ENCODE measurements at regions not wholly inside any gene's neighbourhood (a gene's known extent, or its start where the extent isn't known, plus 50 kb on each side); places are given as distances from the start of the nearest gene placed in this dataset.
"Not testable (repeated sequence)": the region's sequence is repeated elsewhere in the genome, so short reads cannot be mapped to it uniquely, and the experiment has no call there.

DNA sequence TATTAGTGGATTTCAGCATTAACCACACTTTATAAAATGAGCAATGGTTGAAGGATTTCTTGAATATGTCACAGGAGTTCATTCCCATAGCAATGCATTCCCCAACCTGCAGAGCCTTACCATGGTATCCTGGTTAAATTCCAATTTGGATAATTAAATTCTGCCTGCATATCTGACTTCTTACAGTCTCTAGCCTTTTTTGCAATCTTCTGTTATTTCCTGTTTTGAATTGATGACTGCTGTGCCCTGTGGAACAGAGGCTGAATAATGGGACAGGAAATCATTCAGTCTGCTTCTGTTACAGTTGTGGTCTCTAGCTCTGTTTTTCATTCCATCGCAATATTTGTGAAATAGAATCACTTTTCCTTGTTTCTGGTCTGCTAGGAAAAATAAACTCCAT is 1823.9 kb downstream of the PLA2G4A start (continued):
- TF ChIP-seq, protein P1, sequence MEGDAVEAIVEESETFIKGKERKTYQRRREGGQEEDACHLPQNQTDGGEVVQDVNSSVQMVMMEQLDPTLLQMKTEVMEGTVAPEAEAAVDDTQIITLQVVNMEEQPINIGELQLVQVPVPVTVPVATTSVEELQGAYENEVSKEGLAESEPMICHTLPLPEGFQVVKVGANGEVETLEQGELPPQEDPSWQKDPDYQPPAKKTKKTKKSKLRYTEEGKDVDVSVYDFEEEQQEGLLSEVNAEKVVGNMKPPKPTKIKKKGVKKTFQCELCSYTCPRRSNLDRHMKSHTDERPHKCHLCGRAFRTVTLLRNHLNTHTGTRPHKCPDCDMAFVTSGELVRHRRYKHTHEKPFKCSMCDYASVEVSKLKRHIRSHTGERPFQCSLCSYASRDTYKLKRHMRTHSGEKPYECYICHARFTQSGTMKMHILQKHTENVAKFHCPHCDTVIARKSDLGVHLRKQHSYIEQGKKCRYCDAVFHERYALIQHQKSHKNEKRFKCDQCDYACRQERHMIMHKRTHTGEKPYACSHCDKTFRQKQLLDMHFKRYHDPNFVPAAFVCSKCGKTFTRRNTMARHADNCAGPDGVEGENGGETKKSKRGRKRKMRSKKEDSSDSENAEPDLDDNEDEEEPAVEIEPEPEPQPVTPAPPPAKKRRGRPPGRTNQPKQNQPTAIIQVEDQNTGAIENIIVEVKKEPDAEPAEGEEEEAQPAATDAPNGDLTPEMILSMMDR (conservative IDR thresholded peaks at IDR 0.05; ENCODE audit: low read depth in 2 of 2) = no peak
- TF ChIP-seq CREB1 (CRISPR knock-in tag; IDR thresholded peaks at IDR 0.05; ENCODE audit: low read depth) (no peak), EZH2phosphoT487 (IDR thresholded peaks at IDR 0.05; ENCODE audit: unreplicated experiment) (no peak)

DNA sequence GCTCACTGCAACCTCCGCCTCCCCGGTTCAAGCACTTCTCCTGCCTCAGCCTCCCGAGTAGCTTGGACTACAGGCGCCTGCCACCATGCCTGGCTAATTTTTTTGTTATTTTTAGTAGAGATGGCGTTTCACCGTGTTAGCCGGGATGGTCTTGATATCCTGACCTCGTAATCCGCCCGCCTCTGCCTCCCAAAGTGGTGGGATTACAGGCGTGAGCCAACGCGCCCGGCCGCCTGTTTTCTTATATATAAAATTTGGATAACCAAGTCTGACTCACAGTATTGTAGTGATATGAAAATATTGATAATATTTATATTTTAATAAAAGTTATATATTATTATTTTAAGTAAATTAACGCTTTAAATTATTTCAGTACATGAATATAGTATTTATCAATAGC is 1821.7 kb downstream of the BRINP3 start:
- not testable (repeated sequence) for H3K4me2 ChIP-seq; H3K27ac Mint-ChIP-seq; H3K27ac ChIP-seq (ENCODE audit: low read depth); H3K36me3 ChIP-seq (ENCODE audit: insufficient read depth); H3K9me3 Mint-ChIP-seq; ATAC-seq; H3K4me1 ChIP-seq (ENCODE audit: insufficient read depth); H2AFZ ChIP-seq; H3K4me3 ChIP-seq; H3K27me3 ChIP-seq (ENCODE audit: insufficient read depth); H3K4me1 Mint-ChIP-seq; H4K20me1 ChIP-seq (replicated peaks; ENCODE audit: insufficient read depth); H3K79me2 ChIP-seq (replicated peaks; ENCODE audit: insufficient read depth); H3F3A ChIP-seq (replicated peaks; ENCODE audit: low read depth); H3K4me3 Mint-ChIP-seq; H3K36me3 Mint-ChIP-seq (ENCODE audit: low read depth); H3K27me3 Mint-ChIP-seq (ENCODE audit: insufficient read depth, low read depth, poor library complexity); H3K9me2 ChIP-seq (ENCODE audit: insufficient read depth); DNase-seq (ENCODE audit: low spot score)

DNA sequence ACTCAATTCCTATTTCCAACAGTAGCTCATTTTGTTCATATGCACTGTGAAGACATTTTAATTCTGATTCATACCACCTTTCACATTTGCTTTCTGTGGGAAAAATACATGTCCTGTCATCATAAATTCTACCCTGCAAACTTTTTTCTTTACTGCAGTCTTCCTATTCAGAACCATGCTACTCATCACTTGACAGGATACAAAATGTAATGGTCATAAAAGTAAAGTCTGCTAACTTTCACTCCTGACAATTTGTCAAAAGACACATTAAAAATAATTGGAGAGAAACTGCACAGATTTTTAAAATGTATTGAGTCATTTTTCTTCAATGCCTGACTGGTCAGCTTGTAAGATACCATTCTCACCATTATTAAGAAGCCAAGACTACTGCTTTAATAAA is 1817.1 kb downstream of the BRINP3 start:
- Histone ChIP-seq H3F3A (replicated peaks; ENCODE audit: low read depth) (no peaks in the 10 kb centered on the region), H3K4me1 (ENCODE audit: insufficient read depth) (no peaks in the 10 kb centered on the region), H3K4me3 (no peak overlapping the region), H3K27me3 (ENCODE audit: insufficient read depth) (no peaks in the 10 kb centered on the region), H4K20me1 (replicated peaks; ENCODE audit: insufficient read depth) (no peaks in the 10 kb centered on the region), H3K9me2 (ENCODE audit: insufficient read depth) (no peaks in the 10 kb centered on the region), H3K79me2 (replicated peaks; ENCODE audit: insufficient read depth) (no peaks in the 10 kb centered on the region), H3K27ac (ENCODE audit: low read depth) (no peak overlapping the region), H2AFZ (no peak overlapping the region), H3K36me3 (ENCODE audit: insufficient read depth) (no peaks in the 10 kb centered on the region), H3K4me2 (no peak overlapping the region)
- Mint-ChIP-seq H3K4me3 (no peak overlapping the region), H3K36me3 (ENCODE audit: low read depth) (no peaks in the 10 kb centered on the region), H3K27me3 (ENCODE audit: insufficient read depth, low read depth, poor library complexity) (no peaks in the 10 kb centered on the region), H3K9me3 (no peaks in the 10 kb centered on the region), H3K27ac (no peak overlapping the region), H3K4me1 (peaks cover 4% of the 10 kb centered on the region; the same call in 2 of the 3 replicates)
- DNase-seq (ENCODE audit: low spot score) (no peak), ATAC-seq (no peak)
- TF ChIP-seq, protein P2, sequence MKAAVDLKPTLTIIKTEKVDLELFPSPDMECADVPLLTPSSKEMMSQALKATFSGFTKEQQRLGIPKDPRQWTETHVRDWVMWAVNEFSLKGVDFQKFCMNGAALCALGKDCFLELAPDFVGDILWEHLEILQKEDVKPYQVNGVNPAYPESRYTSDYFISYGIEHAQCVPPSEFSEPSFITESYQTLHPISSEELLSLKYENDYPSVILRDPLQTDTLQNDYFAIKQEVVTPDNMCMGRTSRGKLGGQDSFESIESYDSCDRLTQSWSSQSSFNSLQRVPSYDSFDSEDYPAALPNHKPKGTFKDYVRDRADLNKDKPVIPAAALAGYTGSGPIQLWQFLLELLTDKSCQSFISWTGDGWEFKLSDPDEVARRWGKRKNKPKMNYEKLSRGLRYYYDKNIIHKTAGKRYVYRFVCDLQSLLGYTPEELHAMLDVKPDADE (IDR thresholded peaks at IDR 0.05) = no peak
- TF ChIP-seq, protein P1 (conservative IDR thresholded peaks at IDR 0.05; ENCODE audit: low read depth in 2 of 2) = no peak
- TF ChIP-seq JUNB (IDR thresholded peaks at IDR 0.05; ENCODE audit: unreplicated experiment) (no peak), POLR2AphosphoS5 (IDR thresholded peaks at IDR 0.05; ENCODE audit: low read depth) (no peak), EZH2phosphoT487 (IDR thresholded peaks at IDR 0.05; ENCODE audit: unreplicated experiment) (no peak)
- TF ChIP-seq, protein P3, sequence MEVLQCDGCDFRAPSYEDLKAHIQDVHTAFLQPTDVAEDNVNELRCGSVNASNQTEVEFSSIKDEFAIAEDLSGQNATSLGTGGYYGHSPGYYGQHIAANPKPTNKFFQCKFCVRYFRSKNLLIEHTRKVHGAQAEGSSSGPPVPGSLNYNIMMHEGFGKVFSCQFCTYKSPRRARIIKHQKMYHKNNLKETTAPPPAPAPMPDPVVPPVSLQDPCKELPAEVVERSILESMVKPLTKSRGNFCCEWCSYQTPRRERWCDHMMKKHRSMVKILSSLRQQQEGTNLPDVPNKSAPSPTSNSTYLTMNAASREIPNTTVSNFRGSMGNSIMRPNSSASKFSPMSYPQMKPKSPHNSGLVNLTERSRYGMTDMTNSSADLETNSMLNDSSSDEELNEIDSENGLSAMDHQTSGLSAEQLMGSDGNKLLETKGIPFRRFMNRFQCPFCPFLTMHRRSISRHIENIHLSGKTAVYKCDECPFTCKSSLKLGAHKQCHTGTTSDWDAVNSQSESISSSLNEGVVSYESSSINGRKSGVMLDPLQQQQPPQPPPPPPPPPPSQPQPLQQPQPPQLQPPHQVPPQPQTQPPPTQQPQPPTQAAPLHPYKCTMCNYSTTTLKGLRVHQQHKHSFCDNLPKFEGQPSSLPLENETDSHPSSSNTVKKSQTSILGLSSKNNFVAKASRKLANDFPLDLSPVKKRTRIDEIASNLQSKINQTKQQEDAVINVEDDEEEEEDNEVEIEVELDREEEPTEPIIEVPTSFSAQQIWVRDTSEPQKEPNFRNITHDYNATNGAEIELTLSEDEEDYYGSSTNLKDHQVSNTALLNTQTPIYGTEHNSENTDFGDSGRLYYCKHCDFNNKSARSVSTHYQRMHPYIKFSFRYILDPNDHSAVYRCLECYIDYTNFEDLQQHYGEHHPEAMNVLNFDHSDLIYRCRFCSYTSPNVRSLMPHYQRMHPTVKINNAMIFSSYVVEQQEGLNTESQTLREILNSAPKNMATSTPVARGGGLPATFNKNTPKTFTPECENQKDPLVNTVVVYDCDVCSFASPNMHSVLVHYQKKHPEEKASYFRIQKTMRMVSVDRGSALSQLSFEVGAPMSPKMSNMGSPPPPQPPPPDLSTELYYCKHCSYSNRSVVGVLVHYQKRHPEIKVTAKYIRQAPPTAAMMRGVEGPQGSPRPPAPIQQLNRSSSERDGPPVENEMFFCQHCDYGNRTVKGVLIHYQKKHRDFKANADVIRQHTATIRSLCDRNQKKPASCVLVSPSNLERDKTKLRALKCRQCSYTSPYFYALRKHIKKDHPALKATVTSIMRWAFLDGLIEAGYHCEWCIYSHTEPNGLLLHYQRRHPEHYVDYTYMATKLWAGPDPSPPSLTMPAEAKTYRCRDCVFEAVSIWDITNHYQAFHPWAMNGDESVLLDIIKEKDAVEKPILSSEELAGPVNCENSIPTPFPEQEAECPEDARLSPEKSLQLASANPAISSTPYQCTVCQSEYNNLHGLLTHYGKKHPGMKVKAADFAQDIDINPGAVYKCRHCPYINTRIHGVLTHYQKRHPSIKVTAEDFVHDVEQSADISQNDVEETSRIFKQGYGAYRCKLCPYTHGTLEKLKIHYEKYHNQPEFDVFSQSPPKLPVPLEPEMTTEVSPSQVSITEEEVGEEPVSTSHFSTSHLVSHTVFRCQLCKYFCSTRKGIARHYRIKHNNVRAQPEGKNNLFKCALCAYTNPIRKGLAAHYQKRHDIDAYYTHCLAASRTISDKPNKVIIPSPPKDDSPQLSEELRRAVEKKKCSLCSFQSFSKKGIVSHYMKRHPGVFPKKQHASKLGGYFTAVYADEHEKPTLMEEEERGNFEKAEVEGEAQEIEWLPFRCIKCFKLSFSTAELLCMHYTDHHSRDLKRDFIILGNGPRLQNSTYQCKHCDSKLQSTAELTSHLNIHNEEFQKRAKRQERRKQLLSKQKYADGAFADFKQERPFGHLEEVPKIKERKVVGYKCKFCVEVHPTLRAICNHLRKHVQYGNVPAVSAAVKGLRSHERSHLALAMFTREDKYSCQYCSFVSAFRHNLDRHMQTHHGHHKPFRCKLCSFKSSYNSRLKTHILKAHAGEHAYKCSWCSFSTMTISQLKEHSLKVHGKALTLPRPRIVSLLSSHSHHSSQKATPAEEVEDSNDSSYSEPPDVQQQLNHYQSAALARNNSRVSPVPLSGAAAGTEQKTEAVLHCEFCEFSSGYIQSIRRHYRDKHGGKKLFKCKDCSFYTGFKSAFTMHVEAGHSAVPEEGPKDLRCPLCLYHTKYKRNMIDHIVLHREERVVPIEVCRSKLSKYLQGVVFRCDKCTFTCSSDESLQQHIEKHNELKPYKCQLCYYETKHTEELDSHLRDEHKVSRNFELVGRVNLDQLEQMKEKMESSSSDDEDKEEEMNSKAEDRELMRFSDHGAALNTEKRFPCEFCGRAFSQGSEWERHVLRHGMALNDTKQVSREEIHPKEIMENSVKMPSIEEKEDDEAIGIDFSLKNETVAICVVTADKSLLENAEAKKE (CRISPR knock-in tag; IDR thresholded peaks at IDR 0.05) = no peak

Data from GM23338 (cell line).